ENCODE measurements at regions not wholly inside any gene's neighbourhood (a gene's known extent, or its start where the extent isn't known, plus 50 kb on each side); places are given as distances from the start of the nearest gene placed in this dataset.

- H3K9me3 Mint-ChIP-seq = peaks cover 0 to 22% (median 8%) of the 10 kb centered on the region in 7 donors
- intact Hi-C loops (cut with micrococcal nuclease) = no loop called here
- H3K36me3 ChIP-seq (replicated peaks in 1 of 2; ENCODE audit: control insufficient read depth in 1 of 2, insufficient read depth in 2 of 2, low read length in 2 of 2) = no peaks in the 10 kb centered on the region
- no peak overlapping the region for H3K9ac ChIP-seq (ENCODE audit: insufficient read depth, low read length, poor library complexity, severe bottlenecking)
- 93% methylated on average over 2 of the region's 10 CpGs for WGBS (ENCODE audit: insufficient coverage)
- no peak overlapping the region for H3K4me2 ChIP-seq (replicated peaks; ENCODE audit: extremely low read depth, low read length, poor library complexity, severe bottlenecking)
- no peaks in the 10 kb centered on the region for H3K79me2 ChIP-seq (ENCODE audit: insufficient read depth, low read length)
- peaks cover 0 to 3% (median 2%) of the 10 kb centered on the region in 3 donors for H3K27me3 Mint-ChIP-seq (ENCODE audit: low read depth in 3 of 3)
- no peaks in the 10 kb centered on the region for H3K27me3 ChIP-seq (ENCODE audit: control insufficient read depth in 2 of 2, insufficient read depth in 2 of 2, low read length in 2 of 2)
- no peak overlapping the region for H3K27ac ChIP-seq (ENCODE audit: low read depth in 1 of 2, low read length in 2 of 2)
- H3K4me3 ChIP-seq (replicated peaks in 1 of 3; ENCODE audit: low read depth in 2 of 3, low read length in 3 of 3) = no peak overlapping the region
- TF ChIP-seq CTCF (IDR thresholded peaks at IDR 0.05) = no peak
- no peaks in the 10 kb centered on the region for H3K4me1 ChIP-seq (ENCODE audit: control insufficient read depth in 1 of 2, insufficient read depth in 2 of 2, low read length in 2 of 2)
- H3K9me3 ChIP-seq (replicated peaks in 1 of 2; ENCODE audit: control insufficient read depth in 1 of 2, insufficient read depth in 1 of 2, low read length in 2 of 2) = peaks cover 0 to 14% of the 10 kb centered on the region in 2 donors
- H3K4me3 Mint-ChIP-seq = no peak overlapping the region
- no peaks in the 10 kb centered on the region for H4K20me1 ChIP-seq (ENCODE audit: insufficient read depth, low read length)
- DNase-seq = no peak
- no peaks in the 10 kb centered on the region for H3K36me3 Mint-ChIP-seq
- H3K4me1 Mint-ChIP-seq = no peaks in the 10 kb centered on the region
- H2AFZ ChIP-seq (ENCODE audit: insufficient read depth, low read depth, low read length, poor library complexity, severe bottlenecking) = no peak overlapping the region
- no peak overlapping the region for H3K27ac Mint-ChIP-seq
These were observed 900.1 kb upstream of the SLC35B3 start for GRCh38 chr6:9335431-9335830.

- H3K27me3 ChIP-seq (ENCODE audit: control insufficient read depth in 2 of 2, insufficient read depth in 2 of 2, low read length in 2 of 2) = no peaks in the 10 kb centered on the region
- H3K4me3 ChIP-seq (replicated peaks in 1 of 3; ENCODE audit: low read depth in 2 of 3, low read length in 3 of 3) = no peak overlapping the region
- H3K27ac Mint-ChIP-seq = no peak overlapping the region
- no peak overlapping the region for H3K4me2 ChIP-seq (replicated peaks; ENCODE audit: extremely low read depth, low read length, poor library complexity, severe bottlenecking)
- H3K4me1 Mint-ChIP-seq = no peaks in the 10 kb centered on the region
- H3K36me3 ChIP-seq (replicated peaks in 1 of 2; ENCODE audit: control insufficient read depth in 1 of 2, insufficient read depth in 2 of 2, low read length in 2 of 2) = no peaks in the 10 kb centered on the region
- peaks cover 0 to 3% (median 2%) of the 10 kb centered on the region in 3 donors for H3K27me3 Mint-ChIP-seq (ENCODE audit: low read depth in 3 of 3)
- peaks cover 0 to 21% (median 9%) of the 10 kb centered on the region in 7 donors for H3K9me3 Mint-ChIP-seq
- no peak for DNase-seq
- TF ChIP-seq CTCF (IDR thresholded peaks at IDR 0.05) = no peak
- H2AFZ ChIP-seq (ENCODE audit: insufficient read depth, low read depth, low read length, poor library complexity, severe bottlenecking) = no peak overlapping the region
- H3K36me3 Mint-ChIP-seq = no peaks in the 10 kb centered on the region
- no peaks in the 10 kb centered on the region for H3K79me2 ChIP-seq (ENCODE audit: insufficient read depth, low read length)
- H4K20me1 ChIP-seq (ENCODE audit: insufficient read depth, low read length) = no peaks in the 10 kb centered on the region
- H3K4me3 Mint-ChIP-seq = no peak overlapping the region
- 88% methylated on average over 2 of the region's 3 CpGs for WGBS (ENCODE audit: insufficient coverage)
- H3K4me1 ChIP-seq (ENCODE audit: control insufficient read depth in 1 of 2, insufficient read depth in 2 of 2, low read length in 2 of 2) = no peaks in the 10 kb centered on the region
- H3K27ac ChIP-seq (ENCODE audit: low read depth in 1 of 2, low read length in 2 of 2) = no peak overlapping the region
- H3K9me3 ChIP-seq (replicated peaks in 1 of 2; ENCODE audit: control insufficient read depth in 1 of 2, insufficient read depth in 1 of 2, low read length in 2 of 2) = peaks cover 0 to 14% of the 10 kb centered on the region in 2 donors
- intact Hi-C loops (cut with micrococcal nuclease) = no loop called here
- H3K9ac ChIP-seq (ENCODE audit: insufficient read depth, low read length, poor library complexity, severe bottlenecking) = no peak overlapping the region
These were observed 899.6 kb upstream of the SLC35B3 start for GRCh38 chr6:9334979-9335378.
